Activated naive CD8-positive, alpha-beta T cell treated with anti-CD3 and anti-CD28 coated beads for 36 hours (primary cell): ENCODE measurements at regions not wholly inside any gene's neighbourhood (a gene's known extent, or its start where the extent isn't known, plus 50 kb on each side); places are given as distances from the start of the nearest gene placed in this dataset.

Source experiments
- DNase-seq: peaks from one replicate; pipeline ENCODE4 v3.0.0; 2021
- H3K27ac Mint-ChIP-seq: one replicate; pipeline ENCODE4 v1.8.0; 2022; ENCODE audit warnings: mild to moderate bottlenecking, moderate library complexity, mixed read lengths
- H3K27me3 Mint-ChIP-seq: one replicate; pipeline ENCODE4 v1.8.0; 2022; ENCODE audit warnings: mild to moderate bottlenecking, mixed read lengths
- H3K36me3 Mint-ChIP-seq: one replicate; pipeline ENCODE4 v1.8.0; 2021; ENCODE audit warnings: mild to moderate bottlenecking, mixed read lengths
- H3K4me1 Mint-ChIP-seq: one replicate; pipeline ENCODE4 v1.8.0; 2021; ENCODE audit warnings: mixed read lengths
- H3K4me3 Mint-ChIP-seq: one replicate; pipeline ENCODE4 v1.8.0; 2022; ENCODE audit warnings: mild to moderate bottlenecking, moderate library complexity, mixed read lengths
- H3K9me3 Mint-ChIP-seq: one replicate; pipeline ENCODE4 v1.8.0; 2022; ENCODE audit warnings: mixed read lengths

DNA sequence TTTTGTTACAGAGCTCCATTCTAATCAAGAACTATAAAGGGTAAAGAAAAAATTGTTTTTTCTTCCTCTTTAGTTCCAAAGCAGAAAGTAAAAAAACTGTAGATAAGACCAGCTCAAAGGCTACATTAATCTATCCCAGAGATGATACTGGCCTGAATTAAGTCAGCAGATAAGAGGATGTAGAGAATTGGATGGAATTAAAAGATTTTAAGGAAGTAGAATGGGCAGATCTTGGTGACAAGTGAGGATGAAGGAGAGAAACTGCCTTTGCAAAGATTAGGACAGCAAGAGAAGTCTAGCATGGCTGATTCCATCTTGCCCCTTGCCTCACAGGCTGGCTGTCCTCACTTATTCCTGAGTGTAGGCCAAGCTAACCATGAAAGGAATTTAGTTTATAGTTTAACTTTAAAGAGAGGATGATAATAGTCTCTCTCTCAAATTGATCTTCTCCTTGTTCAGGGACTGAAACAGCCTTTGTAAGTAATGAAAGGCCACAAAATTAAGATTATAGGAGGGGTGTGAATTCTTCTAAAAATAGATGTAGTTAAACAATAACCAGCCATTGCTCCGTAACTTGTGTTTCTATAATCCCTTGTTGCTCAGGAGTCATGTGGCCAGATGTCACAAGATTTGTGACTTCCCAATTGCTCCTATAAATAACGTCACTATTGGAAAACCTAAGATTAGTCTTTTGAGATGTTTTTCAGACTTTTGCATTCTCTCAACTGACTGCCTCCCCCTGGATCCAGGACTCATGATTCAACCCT, 265.0 kb upstream of the USP24 start:
- no peaks in the 10 kb centered on the region for H3K36me3 Mint-ChIP-seq
- DNase-seq = no peak

DNA sequence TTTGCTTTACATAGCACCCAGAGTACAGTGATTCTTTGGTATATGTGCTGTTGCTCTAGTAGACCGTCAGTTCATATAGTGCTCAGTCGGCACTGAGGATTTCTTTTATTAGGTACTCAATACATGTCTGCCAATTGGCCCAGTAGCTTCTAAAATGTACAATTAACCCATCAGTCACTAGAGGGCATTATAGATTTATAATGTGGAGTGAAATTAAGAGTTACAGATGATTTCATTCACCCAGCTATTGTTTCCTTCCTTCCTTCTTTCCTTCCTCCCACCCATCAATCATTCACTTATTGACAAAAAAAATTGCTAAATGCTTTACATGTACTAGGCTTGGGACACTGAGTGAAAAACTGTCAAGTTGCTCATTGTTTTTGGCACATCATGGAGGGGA, 263.6 kb upstream of the USP24 start:
- Mint-ChIP-seq H3K36me3 (no peaks in the 10 kb centered on the region), H3K27me3 (peaks cover 10% of the 10 kb centered on the region), H3K9me3 (no peaks in the 10 kb centered on the region), H3K27ac (no peak overlapping the region), H3K4me1 (no peaks in the 10 kb centered on the region), H3K4me3 (no peak overlapping the region)
- DNase-seq = no peak

More for the DNA sequence above, 265.0 kb upstream of the USP24 start:
- Mint-ChIP-seq H3K4me1 (no peaks in the 10 kb centered on the region), H3K9me3 (no peaks in the 10 kb centered on the region), H3K4me3 (no peak overlapping the region), H3K27me3 (peaks cover 5% of the 10 kb centered on the region), H3K27ac (no peak overlapping the region)

DNA sequence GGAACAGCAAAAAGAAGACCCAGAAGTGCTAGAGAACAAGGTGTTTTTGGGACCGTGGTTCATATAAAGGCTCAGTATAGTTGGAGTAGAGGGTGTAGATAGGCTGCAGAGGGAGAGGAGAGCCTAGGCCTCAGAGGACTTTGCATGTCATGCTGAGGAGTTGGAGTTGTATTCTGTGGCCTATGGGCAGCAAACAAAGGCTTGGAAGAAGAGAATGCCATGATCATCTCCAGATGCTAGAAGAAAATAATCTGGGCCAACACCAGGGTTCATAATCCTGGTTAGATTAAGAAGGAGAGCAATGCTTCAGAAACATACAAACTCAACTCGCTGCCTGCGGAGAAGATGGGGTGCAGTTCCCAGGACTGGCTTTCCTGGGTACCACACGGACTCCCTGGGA, 262.8 kb upstream of the USP24 start:
- Mint-ChIP-seq H3K4me1 (no peaks in the 10 kb centered on the region), H3K27ac (no peak overlapping the region), H3K27me3 (peaks cover 10% of the 10 kb centered on the region), H3K9me3 (no peaks in the 10 kb centered on the region), H3K36me3 (no peaks in the 10 kb centered on the region), H3K4me3 (no peak overlapping the region)
- no peak for DNase-seq

DNA sequence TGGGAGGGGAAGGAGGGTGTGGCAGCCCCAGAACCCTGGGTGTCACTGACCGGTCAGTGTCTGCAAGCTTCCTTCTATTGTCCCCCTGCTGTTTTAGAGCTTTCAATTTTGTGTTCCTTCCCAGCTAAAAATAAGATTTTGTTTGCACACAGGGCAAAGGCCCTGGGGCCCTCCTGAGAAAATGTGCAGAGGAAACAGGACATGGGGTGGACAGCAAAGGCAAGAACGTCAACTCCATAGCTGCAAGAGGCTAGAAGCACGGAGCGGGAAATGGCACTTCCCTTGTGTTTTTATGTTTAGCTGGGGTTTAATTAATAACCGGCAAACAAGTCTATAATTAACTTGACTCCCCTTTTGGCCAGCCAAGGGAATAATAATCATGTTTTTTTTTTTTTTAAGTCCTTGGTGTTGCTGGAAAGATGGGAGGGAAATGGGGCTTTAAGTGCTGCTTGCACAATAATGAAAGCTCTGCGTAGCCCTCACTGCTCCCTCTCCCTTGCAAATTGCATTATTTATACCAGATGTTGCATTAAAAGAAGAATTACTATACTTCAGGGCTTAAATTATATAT, 261.4 kb upstream of the USP24 start:
- Mint-ChIP-seq H3K36me3 (no peaks in the 10 kb centered on the region), H3K4me1 (no peaks in the 10 kb centered on the region), H3K4me3 (no peak overlapping the region), H3K9me3 (no peaks in the 10 kb centered on the region), H3K27me3 (peaks cover 10% of the 10 kb centered on the region), H3K27ac (no peak overlapping the region)
- DNase-seq = no peak

DNA sequence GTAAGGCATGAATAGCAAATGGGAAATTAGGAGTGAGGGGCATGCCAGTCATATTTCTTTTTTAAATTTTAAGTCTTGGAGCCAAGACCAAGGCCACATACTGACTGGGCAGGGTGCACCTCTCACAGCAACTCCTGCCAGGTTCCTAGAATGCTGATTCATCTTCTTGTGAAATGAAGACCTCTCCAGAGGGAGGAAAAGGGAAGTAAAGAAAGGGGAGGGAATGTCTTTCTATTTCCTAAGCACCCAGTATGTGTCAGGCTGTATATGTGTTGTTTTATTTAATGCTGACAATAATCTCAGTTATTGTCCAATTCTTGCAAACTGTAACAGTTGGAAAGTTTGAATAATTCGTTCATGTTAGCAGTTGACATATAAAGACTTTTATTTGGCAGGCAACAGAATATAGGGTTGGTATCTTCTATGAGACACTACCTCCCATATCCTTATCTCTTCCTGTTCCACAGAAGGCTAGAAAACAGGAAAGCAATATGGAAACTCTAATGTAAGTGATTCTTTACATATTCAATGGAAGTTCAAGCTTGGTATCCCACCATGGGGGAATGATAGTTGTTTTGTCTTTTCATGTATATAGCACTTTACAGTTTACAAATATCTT, 259.1 kb upstream of the USP24 start:
- DNase-seq = no peak
- no peaks in the 10 kb centered on the region for H3K9me3 Mint-ChIP-seq
- H3K27ac Mint-ChIP-seq = no peak overlapping the region
- no peaks in the 10 kb centered on the region for H3K36me3 Mint-ChIP-seq
- peaks cover 10% of the 10 kb centered on the region for H3K27me3 Mint-ChIP-seq
- no peaks in the 10 kb centered on the region for H3K4me1 Mint-ChIP-seq
- H3K4me3 Mint-ChIP-seq = no peak overlapping the region

DNA sequence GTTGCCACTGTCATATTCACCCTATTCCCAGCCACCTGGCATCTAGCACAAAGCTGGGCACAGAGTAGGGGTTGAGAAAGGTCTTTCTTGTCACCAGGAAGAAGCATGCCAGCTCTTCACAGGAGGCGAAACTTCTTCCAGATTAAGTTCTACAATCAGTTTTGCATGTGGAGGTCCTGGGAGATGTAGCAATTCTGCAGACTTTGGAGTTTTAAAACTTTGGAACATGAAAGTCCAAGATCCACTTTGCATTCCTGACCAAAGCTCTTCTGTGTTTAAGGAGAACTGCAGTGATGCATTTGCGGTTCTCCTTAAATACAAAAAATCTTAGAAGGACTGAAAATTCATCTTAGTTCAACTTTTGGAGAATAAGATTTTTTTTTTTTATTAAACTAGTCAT, 258.5 kb upstream of the USP24 start:
- H3K27ac Mint-ChIP-seq = no peak overlapping the region
- H3K9me3 Mint-ChIP-seq = no peaks in the 10 kb centered on the region
- H3K4me3 Mint-ChIP-seq = no peak overlapping the region
- H3K4me1 Mint-ChIP-seq = no peaks in the 10 kb centered on the region
- peaks cover 10% of the 10 kb centered on the region for H3K27me3 Mint-ChIP-seq
- DNase-seq = no peak
- H3K36me3 Mint-ChIP-seq = no peaks in the 10 kb centered on the region

DNA sequence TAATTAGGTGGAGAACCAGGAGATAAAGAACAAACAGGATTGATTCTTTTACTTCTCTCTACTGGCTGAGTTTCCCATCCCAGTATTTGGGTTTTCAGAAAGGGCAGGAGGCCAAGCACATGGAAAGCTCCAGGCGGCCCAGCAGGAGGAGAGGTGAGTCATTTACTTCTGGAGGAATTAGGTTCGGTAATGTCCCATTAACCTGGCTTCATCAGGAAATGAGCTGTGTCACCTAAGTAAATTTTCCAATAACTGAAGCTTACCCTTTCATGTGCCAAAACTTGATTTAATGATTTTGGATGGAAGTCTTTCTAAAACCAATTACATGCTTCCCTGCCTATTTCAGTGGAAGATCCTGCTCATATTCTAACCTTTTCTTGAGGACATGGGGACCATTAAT, 257.6 kb upstream of the USP24 start:
- Mint-ChIP-seq H3K4me3 (no peak overlapping the region), H3K4me1 (no peaks in the 10 kb centered on the region), H3K27ac (no peak overlapping the region), H3K27me3 (peaks cover 10% of the 10 kb centered on the region), H3K9me3 (no peaks in the 10 kb centered on the region), H3K36me3 (no peaks in the 10 kb centered on the region)
- no peak for DNase-seq

DNA sequence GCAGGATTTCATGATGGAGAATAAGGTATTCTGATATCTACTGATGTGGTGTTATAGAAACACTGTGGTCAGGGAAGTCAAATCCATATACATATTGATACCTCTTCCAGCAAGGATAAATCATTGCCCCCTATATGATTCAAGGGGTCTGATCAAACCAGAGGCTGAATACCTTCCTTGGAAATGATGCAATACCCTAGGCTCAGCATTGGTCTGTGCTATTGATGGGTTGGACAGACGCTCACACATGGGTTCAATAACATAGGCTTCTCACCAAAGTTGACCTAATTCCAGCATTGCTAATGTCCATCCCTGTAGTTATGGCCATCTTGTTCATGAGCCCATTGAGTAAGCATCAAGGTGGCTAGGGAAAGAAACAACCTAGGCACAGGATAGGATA, 257.0 kb upstream of the USP24 start:
- no peak for DNase-seq
- H3K9me3 Mint-ChIP-seq = no peaks in the 10 kb centered on the region
- no peaks in the 10 kb centered on the region for H3K4me1 Mint-ChIP-seq
- no peak overlapping the region for H3K27ac Mint-ChIP-seq
- no peaks in the 10 kb centered on the region for H3K36me3 Mint-ChIP-seq
- H3K27me3 Mint-ChIP-seq = peaks cover 7% of the 10 kb centered on the region
- no peak overlapping the region for H3K4me3 Mint-ChIP-seq

- H3K27ac Mint-ChIP-seq = no peak overlapping the region
- H3K9me3 Mint-ChIP-seq = no peaks in the 10 kb centered on the region
- no peaks in the 10 kb centered on the region for H3K36me3 Mint-ChIP-seq
Measured at GRCh38 chr1:55468142-55468795, 253.1 kb upstream of the USP24 start.

GRCh38 chr1:55466921-55467320, 251.8 kb upstream of the USP24 start:
- Mint-ChIP-seq H3K4me1 (no peaks in the 10 kb centered on the region), H3K27me3 (peaks cover 4% of the 10 kb centered on the region), H3K4me3 (no peak overlapping the region), H3K36me3 (no peaks in the 10 kb centered on the region), H3K9me3 (no peaks in the 10 kb centered on the region), H3K27ac (no peak overlapping the region)
- no peak for DNase-seq

More at GRCh38 chr1:55468142-55468795, 253.1 kb upstream of the USP24 start:
- Mint-ChIP-seq H3K4me3 (no peak overlapping the region), H3K4me1 (no peaks in the 10 kb centered on the region), H3K27me3 (peaks cover 3% of the 10 kb centered on the region)
- DNase-seq = no peak

GRCh38 chr1:55466373-55466772, 251.2 kb upstream of the USP24 start:
- Mint-ChIP-seq H3K27ac (no peak overlapping the region), H3K9me3 (no peaks in the 10 kb centered on the region), H3K27me3 (peaks cover 4% of the 10 kb centered on the region), H3K4me3 (no peak overlapping the region), H3K36me3 (no peaks in the 10 kb centered on the region), H3K4me1 (no peaks in the 10 kb centered on the region)
- no peak for DNase-seq

- no peak for DNase-seq
- H3K36me3 Mint-ChIP-seq = no peaks in the 10 kb centered on the region
- peaks cover 4% of the 10 kb centered on the region for H3K27me3 Mint-ChIP-seq
- no peak overlapping the region for H3K27ac Mint-ChIP-seq
- H3K4me1 Mint-ChIP-seq = no peaks in the 10 kb centered on the region
- no peaks in the 10 kb centered on the region for H3K9me3 Mint-ChIP-seq
- no peak overlapping the region for H3K4me3 Mint-ChIP-seq
Measured at GRCh38 chr1:55464550-55464949, 249.4 kb upstream of the USP24 start.

DNA sequence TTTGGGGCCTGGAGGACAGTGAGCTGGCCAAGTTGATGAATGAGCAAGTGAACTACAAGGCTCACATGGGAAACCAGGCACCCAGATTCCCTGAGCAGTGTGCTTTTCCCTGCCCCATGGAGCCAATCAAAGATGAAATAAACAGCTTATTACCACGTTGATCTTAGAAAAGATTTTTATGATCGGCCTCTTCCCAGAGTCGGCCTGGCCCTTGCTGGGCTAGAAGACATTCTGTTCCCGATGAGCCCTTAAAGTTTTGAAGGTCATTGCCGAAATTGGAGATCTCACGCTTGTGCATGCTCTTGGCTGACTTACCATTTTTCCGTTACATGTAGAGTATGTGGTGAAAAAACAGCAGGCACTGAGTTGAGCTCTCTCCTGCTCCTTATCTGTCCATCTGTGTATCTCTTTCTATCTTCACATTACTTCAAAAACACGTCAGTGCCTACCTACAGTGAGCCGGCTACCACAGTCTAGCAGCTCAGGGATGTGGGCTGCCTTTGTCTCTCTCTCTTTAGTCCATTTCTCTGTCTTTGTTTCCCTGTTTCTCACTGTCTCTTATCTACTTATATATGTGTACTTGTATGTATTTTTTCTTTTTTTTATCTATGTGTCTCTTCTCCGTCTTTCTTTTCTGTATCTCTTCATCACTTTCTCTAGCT, 248.8 kb upstream of the USP24 start:
- no peak overlapping the region for H3K27ac Mint-ChIP-seq
- no peaks in the 10 kb centered on the region for H3K36me3 Mint-ChIP-seq
- no peak for DNase-seq
- H3K4me3 Mint-ChIP-seq = no peak overlapping the region
- H3K4me1 Mint-ChIP-seq = no peaks in the 10 kb centered on the region
- no peaks in the 10 kb centered on the region for H3K9me3 Mint-ChIP-seq
- H3K27me3 Mint-ChIP-seq = peaks cover 4% of the 10 kb centered on the region

- H3K4me1 Mint-ChIP-seq = no peaks in the 10 kb centered on the region
- DNase-seq = no peak
- H3K27ac Mint-ChIP-seq = no peak overlapping the region
- no peak overlapping the region for H3K4me3 Mint-ChIP-seq
- H3K27me3 Mint-ChIP-seq = peaks cover 5% of the 10 kb centered on the region
- peaks cover 3% of the 10 kb centered on the region for H3K36me3 Mint-ChIP-seq
- H3K9me3 Mint-ChIP-seq = peaks cover 7% of the 10 kb centered on the region
Measured at GRCh38 chr1:55457874-55458273, 242.7 kb upstream of the USP24 start.

DNA sequence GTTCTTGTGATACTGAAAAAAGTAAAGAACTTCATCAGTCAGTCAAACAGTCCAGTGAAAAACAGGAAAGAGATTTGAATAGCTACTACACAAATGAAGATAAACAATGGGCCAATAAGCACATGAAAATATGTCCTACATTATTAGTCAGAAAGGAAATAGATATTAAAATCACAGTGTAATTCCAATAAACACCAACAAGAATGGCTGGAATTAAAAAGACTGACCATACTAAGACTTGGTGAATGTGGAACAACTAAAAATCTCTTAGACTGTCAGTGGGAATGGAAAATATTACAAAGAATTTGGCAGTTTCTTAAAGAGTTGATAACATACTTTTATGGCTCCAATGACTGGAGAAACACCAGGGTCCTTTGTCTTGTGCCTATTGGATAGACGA, 241.8 kb upstream of the USP24 start:
- no peaks in the 10 kb centered on the region for H3K4me1 Mint-ChIP-seq
- no peak for DNase-seq
- peaks cover 7% of the 10 kb centered on the region for H3K9me3 Mint-ChIP-seq
- no peak overlapping the region for H3K27ac Mint-ChIP-seq
- peaks cover 3% of the 10 kb centered on the region for H3K36me3 Mint-ChIP-seq
- peaks cover 10% of the 10 kb centered on the region for H3K27me3 Mint-ChIP-seq
- H3K4me3 Mint-ChIP-seq = no peak overlapping the region
